ENCODE measurements at regions not wholly inside any gene's neighbourhood (a gene's known extent, or its start where the extent isn't known, plus 50 kb on each side); places are given as distances from the start of the nearest gene placed in this dataset.

- no peak for DNase-seq
These were observed 98.9 kb upstream of the DPYD start for GRCh38 chr1:98019747-98020146.

- no peak for DNase-seq
These were observed 97.2 kb upstream of the DPYD start for GRCh38 chr1:98018074-98018473.

DNA sequence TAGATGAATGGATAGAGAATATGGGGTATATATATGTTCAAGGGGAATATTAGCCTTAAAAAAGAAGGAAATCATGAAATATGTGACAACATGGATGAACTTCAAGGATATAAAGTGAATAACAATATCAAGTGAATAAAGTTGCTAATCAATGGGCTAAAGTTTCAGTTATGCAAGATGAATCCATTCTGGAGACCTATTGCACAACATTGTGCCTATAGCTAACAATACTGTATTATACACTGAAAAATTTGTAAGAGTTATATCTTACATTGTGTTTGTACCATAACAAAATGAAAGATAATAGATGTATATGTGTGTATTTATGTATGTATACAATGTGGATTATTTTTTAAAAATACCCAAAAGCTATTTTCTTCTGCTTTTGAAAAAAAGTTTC lies 96.3 kb upstream of the DPYD start:
- no peak for DNase-seq

GRCh38 chr1:98008373-98008772 lies 87.5 kb upstream of the DPYD start:
- DNase-seq, result no peak

GRCh38 chr1:98005326-98006010 lies 84.6 kb upstream of the DPYD start:
- DNase-seq, result no peak

GRCh38 chr1:98003442-98003841 lies 82.6 kb upstream of the DPYD start:
- no peak for DNase-seq

DNA sequence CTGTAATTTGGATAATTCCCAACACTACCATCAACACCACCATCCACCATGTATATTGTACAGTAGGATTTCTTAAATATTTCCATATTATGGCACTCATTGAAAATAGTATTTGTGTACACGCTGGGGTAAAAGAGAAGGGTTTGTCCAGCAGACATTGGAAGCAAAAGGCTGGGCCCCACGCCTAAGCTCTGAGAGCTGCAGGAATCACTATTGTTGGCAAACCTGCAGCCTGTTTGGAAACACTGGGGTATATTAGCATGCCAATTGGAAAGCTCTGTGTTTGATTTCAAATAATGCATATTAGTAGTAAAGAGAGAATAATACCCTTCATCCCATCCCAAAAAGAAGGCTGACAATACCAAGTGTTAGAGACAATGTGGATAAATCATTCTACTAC lies 81.5 kb upstream of the DPYD start:
- DNase-seq, result no peak

DNA sequence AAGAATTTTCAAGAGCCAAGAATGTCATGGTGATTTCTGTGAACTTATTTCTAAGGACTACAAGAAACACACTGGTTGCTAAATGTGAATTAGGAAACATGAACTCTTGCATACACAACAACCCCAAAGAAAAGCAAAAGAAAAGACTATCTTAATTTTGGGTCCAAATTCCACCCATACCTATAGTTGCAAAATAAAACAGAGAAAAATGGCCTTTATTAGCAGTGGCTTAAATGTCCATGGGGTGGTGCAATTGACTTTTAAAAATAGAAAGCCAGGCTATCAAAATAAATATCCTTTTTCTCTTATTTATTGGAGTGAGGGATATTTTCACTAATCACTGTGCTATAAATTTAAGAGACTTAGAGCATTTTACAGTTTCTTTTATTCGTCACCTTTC lies 80.9 kb upstream of the DPYD start:
- DNase-seq, result no peak

DNA sequence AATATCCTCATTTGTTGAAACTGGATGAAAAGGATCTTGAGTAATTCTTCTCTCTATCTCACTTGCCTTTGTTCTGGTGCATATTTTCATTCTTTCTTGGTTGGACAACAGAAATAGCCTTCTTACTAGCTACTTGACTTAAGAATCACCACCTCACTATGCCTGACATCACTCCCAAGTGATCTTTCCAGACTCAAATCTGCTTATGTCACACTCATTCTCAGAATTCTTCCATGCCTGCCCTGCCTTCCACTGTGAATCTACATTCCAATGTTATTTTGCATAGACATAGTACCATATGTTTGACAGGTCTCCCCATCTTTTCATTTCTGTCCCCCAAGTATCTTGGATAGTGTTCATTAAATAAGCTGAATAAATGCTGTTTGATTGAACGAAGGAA lies 78.5 kb upstream of the DPYD start:
- no peak for DNase-seq

- no peak for DNase-seq
These were observed 76.0 kb upstream of the DPYD start for GRCh38 chr1:97996880-97997279.

DNA sequence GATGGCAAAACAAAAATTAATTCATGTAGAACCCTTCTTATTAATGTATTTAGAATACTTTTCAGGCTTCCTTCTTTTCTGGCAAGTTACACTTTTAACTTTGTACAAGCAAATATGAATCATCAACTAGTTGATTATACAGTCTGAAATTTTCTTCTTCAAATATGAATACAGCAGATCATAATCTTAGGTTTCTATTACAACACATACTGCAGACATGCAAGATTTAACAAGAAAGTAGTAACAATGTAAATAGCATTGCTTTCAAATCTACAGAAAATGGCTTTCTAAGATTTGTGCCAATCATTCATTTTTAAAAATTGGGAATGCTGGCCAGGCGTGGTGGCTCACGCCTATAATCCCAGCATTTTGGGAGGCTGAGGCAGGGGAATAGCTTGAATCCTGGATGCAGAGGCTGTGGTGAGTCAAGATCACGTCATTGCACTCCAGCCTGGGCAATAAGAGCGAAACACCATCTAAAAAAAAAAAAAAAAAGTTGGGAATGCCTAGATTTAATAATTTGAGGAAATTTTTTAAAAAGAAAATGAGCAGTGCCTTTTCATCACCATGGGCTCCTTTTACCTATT lies 68.4 kb upstream of the DPYD start:
- DNase-seq, result no peak

GRCh38 chr1:97986041-97987005 lies 65.5 kb upstream of the DPYD start:
- DNase-seq, result no peak

GRCh38 chr1:97983126-97983525 lies 62.3 kb upstream of the DPYD start:
- no peak for DNase-seq

DNA sequence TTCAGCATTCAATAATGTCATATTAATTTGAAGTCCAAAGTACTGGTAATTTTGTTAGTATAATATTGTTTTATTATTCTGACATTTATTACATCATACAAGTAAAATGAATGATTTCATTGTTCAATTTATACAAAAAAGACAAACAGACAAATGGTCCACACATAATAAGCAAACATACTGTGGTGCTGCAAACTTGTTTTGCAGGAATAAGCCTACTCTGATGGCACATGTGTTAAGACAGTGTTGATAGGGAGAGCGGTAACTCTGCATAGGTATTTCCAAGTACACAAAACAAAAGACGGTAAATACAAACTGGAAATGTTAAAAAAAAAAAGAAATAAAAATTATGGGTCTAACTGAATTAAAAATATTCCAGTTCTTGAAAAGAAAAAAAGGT lies 59.7 kb upstream of the DPYD start:
- DNase-seq, result no peak

GRCh38 chr1:97976801-97977200 lies 56.0 kb upstream of the DPYD start:
- DNase-seq, result no peak

Measured in NCI-H1048 (cell line).